ENCODE measurements at regions not wholly inside any gene's neighbourhood (a gene's known extent, or its start where the extent isn't known, plus 50 kb on each side); places are given as distances from the start of the nearest gene placed in this dataset.
"Not testable (repeated sequence)": the region's sequence is repeated elsewhere in the genome, so short reads cannot be mapped to it uniquely, and the experiment has no call there.

DNA sequence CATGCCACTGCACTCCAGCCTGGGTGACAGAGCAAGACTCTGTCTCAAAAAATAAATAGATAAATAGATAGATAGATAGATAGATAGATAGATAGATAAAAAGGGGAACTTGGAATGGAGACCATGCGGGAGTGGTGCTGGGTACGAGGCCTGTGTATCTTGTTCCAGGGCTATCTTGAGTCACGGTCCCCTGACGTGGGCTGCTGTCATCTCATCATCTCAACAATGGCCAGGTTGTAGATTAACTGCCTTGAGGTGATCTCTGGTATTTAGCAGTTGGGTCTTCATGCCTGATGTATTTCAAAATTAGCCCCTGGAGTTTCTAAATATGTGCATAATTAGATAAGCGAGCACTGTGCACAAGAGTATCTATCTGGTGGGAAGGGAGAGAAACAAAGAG lies 212.1 kb downstream of the CDRT15L2 start:
- in situ Hi-C loops (cut with HindIII; ENCODE audit: low pct_unique_long_range_greater_than_20kb, low sequenced_read_pairs): no loop called here
- DNase-seq (ENCODE audit: low read depth, low spot score): no peak

DNA sequence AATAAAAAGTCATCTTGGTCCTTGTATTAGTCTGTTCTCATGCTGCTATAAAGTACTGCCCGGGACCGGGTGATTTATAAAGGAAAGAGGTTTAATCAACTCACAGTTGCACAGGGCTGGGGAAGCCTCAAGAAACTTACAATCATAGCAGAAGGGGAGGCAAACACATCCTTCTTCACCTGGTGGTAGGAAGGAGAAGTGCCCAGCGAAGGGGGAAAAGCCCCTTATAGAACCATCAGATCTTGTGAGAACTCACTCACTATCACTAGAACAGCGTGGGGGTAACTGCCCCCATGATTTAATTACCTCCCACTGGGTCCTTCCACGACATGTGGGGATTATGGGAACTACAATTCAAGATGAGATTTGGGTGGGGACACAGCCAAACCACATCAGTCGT lies 215.0 kb downstream of the CDRT15L2 start:
- peak; percentile 10 for DNase-seq (ENCODE audit: low read depth, low spot score)
- in situ Hi-C loops (cut with HindIII; ENCODE audit: low pct_unique_long_range_greater_than_20kb, low sequenced_read_pairs): not testable (repeated sequence)

DNA sequence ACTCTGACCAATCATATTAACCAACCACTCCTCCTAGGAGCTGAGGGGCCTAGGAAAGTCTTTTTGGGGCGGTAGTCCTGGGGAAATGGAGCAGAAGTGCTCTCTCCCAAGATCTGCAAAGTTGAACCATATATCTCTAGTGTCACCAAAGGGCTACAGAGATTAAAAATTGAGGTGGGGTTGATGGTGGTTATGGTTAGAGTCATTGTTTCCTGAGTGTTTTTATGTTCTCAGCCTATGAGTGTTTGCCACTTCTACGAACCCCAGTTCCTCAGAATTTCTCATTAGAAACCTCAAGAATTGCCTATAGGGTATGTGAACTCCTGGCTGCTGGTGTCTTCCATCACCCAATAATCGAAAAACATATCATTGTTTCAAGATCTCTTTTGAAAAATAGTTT lies 217.8 kb downstream of the CDRT15L2 start:
- no peak for DNase-seq (ENCODE audit: low read depth, low spot score)
- in situ Hi-C loops (cut with HindIII; ENCODE audit: low pct_unique_long_range_greater_than_20kb, low sequenced_read_pairs): no loop called here

DNA sequence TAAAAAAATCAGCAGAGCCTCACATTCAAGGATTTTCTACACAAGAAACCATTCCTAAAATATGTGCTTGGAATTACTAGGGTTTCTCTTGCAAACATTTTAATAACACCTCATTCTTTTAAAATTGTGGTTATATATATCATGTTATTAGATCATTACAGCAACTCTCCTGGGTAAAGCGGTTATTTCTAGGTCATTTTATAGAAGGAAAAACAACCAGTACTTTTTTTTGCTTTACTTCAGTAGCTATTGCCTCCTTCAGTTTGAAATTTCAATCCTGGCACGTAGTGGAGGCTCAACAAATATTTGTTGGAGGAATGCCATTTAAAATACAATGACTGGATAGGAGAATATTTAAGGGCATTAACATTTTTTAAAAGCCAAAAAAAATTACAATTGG lies 220.6 kb downstream of the CDRT15L2 start:
- in situ Hi-C loops (cut with HindIII; ENCODE audit: low pct_unique_long_range_greater_than_20kb, low sequenced_read_pairs): no loop called here

DNA sequence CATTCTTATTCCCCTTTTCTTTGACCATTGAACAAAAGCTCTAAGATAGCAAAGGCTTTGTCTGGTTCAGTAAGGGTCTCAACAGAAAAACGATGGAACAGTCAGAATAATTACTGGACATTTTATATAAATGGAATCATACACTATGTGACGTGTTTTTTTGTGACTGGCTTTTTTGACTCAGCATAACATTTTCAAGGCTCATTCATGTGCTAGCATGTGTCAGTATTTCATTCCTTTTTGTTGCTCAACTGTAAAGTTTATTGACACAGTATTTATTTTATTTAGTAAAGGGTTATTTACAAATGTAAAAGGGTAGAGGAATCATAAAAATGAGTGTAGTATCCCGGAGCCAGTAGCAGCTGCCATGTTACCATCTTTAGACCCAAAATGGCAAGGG lies 226.2 kb downstream of the CDRT15L2 start:
- in situ Hi-C loops (cut with HindIII; ENCODE audit: low pct_unique_long_range_greater_than_20kb, low sequenced_read_pairs): no loop called here
- no peak for DNase-seq (ENCODE audit: low read depth, low spot score)

More for the DNA sequence above, 220.6 kb downstream of the CDRT15L2 start:
- DNase-seq (ENCODE audit: low read depth, low spot score): no peak

DNA sequence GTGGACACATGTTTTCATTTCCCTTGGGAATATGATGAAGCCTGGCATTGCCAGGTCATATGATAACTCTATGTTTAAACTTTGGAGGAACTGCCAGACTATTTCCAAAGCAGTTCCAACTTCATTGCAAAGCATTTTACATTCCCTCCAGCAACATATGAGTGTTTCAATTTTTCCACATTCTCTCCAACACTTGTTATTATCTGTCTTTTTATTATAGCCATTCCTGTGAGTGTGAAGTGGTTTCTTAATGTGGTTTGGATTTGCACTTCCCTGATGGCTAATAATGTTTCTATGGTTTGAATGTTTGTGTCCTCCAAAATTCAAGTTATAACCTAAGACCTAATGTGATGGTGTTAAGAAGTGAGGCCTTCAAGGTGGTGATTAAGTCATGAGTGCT lies 228.0 kb downstream of the CDRT15L2 start:
- in situ Hi-C loops (cut with HindIII; ENCODE audit: low pct_unique_long_range_greater_than_20kb, low sequenced_read_pairs); DNase-seq (ENCODE audit: low read depth, low spot score): not testable (repeated sequence)

DNA sequence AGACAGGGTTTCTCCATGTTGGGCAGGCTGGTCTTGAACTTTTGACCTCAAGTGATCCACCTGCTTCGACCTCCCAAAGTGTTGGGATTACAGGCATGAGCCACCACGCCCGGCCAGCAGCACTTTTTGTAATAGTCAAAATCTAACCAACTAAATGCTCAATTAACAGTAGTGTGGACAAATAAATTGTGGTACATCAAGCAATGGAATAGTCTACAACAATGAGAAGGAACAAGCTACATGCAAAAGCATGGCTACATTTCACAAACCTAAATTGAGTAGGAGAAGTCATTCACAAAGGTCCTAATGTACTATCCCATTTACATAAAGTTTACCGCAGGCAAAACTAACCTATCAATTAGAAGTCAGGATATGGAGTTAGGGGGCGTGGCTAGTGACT lies 227.4 kb downstream of the USP22 start:
- DNase-seq (ENCODE audit: low read depth, low spot score); in situ Hi-C loops (cut with HindIII; ENCODE audit: low pct_unique_long_range_greater_than_20kb, low sequenced_read_pairs): not testable (repeated sequence)

DNA sequence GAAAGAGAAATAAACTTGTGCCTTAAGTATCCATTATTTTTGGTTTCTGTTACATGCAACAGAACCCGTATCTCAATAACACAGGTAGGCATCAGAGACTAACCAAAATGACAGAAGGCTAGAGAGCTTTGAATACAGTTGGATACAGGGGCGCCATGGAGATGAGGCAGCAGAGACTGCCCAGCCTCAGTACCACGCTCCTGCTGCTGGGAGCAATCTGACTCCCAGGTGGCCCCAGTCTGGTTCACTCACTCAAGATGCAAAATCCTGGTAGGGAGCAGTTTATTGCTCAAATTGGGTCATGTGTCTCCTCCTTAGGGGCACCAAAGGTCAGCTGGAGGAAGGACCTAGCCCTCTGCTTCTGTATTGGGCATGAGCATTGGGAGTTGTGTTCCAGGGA lies 218.9 kb downstream of the USP22 start:
- in situ Hi-C loops (cut with HindIII; ENCODE audit: low pct_unique_long_range_greater_than_20kb, low sequenced_read_pairs): no loop called here
- no peak for DNase-seq (ENCODE audit: low read depth, low spot score)

DNA sequence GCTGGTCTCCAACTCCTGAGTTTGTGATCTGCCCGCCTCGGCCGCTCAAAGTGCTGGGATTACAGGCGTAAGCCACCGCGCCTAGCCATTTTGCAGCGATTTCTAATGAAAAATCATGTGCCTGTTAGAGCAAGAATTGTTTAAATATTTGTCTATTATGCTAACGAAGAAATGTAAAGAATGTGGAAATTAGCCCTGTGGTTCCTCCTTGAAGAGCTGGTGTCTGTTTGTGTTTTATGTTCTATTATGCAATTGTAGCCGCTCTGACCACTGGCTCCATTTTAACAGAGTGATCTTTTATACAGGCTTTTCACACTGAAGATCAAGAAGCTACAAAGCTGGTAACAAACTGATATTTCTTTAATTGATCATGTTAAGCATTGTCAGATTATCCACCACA lies 217.3 kb downstream of the USP22 start:
- in situ Hi-C loops (cut with HindIII; ENCODE audit: low pct_unique_long_range_greater_than_20kb, low sequenced_read_pairs): no loop called here
- no peak for DNase-seq (ENCODE audit: low read depth, low spot score)

DNA sequence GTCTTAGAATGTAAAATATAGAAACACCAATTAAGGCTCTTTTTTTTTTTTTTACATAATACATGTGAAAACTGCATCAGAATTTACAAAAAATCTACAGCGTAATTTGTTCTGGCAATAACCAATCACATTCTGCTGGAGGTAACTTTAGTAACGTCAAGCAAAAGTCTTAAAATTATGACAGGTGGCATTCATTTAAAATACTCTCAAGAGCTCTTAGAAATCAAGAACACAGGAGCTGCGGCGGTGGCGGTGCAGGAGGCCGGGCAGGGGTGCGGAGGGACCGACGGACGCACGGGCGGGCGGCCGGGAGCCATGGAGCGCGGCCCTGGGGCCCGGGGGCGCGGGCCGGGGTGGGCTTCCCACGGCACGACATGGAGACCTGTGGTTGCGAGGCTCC lies 202.4 kb downstream of the USP22 start:
- in situ Hi-C loops (cut with HindIII; ENCODE audit: low pct_unique_long_range_greater_than_20kb, low sequenced_read_pairs); DNase-seq (ENCODE audit: low read depth, low spot score): not testable (repeated sequence)

DNA sequence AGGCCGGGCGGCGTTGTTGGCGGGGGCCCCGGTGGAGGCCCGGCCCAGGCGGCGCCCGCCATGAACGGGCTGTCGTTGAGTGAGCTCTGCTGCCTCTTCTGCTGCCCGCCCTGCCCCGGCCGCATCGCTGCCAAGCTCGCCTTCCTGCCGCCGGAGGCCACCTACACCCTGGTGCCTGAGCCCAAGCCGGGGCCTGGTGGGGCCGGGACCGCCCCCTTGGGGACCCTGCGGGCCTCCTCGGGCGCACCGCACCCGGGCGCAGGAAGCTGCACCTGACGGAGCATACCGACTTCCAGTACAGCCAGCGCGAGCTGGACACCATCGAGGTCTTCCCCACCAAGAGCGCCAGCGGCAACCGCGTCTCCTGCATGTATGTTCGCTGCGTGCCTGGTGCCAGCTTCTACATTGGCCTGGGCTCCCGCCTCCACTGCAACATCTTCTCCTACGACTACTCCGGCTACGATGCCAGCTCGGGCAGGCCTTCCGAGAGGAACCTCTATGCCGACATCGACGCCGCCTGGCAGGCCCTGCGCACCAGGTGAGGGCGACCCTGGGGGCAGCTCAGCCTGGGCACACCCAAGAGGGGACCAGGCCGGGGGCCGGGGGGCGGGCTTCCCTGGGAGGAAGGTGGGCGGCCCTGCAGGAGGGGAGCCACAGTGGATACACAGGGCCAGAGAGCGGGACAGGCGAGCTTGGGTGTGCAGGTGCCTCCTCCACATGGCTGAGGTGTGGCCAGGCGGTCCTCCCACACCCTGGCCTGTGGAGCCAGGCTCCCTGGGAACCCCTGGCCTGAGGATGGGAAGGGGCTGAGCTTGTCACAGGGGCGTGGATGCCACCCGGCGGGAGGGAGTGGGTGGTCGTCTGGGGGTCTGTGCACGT lies 201.6 kb downstream of the USP22 start:
- in situ Hi-C loops (cut with HindIII; ENCODE audit: low pct_unique_long_range_greater_than_20kb, low sequenced_read_pairs); DNase-seq (ENCODE audit: low read depth, low spot score): not testable (repeated sequence)

DNA sequence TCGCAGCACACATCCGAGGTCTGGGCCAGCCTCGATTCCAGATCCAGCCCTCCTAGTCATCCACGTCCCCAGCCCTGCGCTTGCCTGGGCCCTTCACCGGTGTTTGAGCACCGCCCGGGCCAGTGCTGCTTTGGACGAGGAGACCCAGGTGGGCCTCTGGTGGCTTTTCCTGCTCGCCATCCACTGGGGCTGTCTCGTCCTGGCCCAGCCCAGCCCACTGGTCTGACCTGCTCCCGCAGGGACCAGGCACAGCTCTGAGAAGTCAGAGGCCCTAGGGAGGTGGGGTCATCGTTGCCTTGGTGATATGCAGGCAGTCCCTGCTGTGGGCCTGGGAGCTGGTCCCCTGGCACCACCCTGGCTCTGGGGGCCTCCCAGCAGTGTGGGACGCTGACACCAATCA lies 200.8 kb downstream of the USP22 start:
- in situ Hi-C loops (cut with HindIII; ENCODE audit: low pct_unique_long_range_greater_than_20kb, low sequenced_read_pairs); DNase-seq (ENCODE audit: low read depth, low spot score): not testable (repeated sequence)

DNA sequence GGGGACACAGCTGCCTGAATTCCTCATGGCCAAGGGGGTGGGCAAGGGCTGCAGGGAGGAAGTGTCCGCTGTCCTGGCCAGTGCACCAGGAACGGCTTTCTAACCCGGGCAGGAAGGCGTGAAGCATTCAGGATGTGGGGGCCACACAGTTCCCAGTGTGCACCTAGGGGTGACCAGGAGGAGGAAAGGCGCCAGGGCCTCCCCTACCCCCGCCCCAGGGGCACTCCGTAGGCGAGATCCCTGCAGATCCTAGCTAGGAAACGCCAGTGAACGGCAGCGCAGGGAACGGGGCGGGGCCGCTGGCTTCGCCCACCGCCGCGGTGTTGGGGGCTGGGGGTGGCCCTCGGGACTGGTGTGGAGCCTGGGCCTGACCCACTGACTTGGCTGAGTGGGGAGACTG lies 199.6 kb downstream of the USP22 start:
- in situ Hi-C loops (cut with HindIII; ENCODE audit: low pct_unique_long_range_greater_than_20kb, low sequenced_read_pairs); DNase-seq (ENCODE audit: low read depth, low spot score): not testable (repeated sequence)

DNA sequence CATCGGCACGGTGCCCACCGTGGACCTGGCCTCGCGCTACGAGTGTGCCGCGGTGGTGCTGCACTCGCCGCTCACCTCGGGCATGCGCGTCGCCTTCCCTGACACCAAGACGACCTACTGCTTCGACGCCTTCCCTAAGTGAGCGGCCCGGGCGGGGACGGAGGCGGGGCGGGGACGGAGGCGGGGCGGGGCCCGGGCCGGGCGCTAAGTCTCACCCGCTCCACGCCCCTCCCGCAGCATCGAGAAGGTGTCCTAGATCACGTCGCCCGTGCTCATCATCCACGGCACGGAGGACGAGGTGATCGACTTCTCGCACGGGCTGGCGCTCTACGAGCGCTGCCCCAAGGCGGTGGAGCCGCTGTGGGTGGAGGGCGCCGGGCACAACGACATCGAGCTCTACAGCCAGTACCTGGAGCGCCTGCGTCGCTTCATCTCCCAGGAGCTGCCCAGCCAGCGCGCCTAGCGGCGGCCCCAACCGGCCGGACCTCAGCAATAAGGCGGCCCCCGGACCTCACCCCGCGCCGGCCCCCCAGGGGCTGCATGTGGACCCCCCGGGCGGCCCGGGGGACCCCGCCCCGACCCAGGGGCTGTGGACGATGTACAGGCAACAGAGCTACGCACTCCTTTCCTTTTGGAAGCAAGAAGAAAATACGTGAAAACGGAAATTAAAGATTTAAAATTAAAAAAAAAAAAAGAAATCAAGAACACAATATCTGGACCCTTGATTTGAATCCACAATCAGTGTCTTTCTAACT lies 198.8 kb downstream of the USP22 start:
- DNase-seq (ENCODE audit: low read depth, low spot score); in situ Hi-C loops (cut with HindIII; ENCODE audit: low pct_unique_long_range_greater_than_20kb, low sequenced_read_pairs): not testable (repeated sequence)

DNA sequence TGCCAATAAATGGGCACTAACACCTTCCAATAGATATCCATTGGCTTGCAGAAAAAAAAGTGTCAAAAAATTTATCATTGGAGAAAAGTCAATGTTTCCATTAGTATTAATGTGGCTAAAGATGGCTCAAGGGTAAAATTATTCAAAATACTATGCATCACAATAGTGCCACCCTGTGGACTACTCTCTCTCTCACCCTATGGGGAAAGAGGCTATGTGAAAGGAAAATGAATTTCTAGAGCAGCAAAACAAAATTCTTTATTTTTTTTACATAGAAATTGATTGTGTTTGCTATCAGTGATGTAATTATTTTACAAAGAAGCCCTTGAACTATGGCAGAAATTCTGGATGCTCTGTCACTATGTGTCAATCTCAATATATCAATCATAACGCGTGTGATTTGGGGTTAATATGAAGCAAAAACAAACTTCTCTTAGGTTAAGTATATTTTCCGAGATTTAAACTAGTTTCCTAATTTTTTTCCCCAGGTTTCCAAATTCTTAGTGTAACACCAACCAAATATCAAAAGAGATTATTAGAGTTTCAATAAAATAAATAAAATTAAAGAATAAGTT lies 193.9 kb downstream of the USP22 start:
- in situ Hi-C loops (cut with HindIII; ENCODE audit: low pct_unique_long_range_greater_than_20kb, low sequenced_read_pairs); DNase-seq (ENCODE audit: low read depth, low spot score): not testable (repeated sequence)

DNA sequence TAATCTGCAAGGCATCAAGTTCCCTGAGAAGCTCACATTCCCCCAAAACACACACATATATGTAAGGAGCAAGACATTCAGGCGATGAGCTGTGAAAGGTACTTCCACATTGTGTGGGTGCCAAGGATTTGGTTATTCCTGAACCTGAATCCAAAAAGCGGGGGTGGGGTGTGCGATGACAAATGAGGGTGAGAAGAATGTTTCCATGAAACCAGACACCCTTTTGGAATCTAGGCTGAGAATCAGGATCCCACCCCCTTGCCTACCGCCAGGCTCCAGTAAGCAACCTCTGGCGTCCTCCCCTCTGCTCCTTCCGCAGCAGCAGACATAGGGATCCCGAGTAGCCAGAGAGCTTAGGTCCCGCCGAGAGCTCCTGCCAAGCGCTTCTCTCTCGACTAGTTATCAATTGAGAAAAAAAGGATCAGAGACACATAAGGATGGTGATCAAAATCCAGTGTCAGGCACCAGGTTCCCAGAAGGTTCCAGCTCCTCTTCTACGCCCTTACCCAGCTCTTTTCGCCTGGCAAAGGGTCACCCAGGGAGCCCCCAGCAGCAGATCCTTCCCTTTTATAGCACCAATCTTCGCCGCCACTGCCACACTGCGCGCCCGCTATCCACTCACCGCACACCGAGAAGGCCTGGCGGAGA lies 191.1 kb downstream of the USP22 start:
- DNase-seq (ENCODE audit: low read depth, low spot score); in situ Hi-C loops (cut with HindIII; ENCODE audit: low pct_unique_long_range_greater_than_20kb, low sequenced_read_pairs): not testable (repeated sequence)

DNA sequence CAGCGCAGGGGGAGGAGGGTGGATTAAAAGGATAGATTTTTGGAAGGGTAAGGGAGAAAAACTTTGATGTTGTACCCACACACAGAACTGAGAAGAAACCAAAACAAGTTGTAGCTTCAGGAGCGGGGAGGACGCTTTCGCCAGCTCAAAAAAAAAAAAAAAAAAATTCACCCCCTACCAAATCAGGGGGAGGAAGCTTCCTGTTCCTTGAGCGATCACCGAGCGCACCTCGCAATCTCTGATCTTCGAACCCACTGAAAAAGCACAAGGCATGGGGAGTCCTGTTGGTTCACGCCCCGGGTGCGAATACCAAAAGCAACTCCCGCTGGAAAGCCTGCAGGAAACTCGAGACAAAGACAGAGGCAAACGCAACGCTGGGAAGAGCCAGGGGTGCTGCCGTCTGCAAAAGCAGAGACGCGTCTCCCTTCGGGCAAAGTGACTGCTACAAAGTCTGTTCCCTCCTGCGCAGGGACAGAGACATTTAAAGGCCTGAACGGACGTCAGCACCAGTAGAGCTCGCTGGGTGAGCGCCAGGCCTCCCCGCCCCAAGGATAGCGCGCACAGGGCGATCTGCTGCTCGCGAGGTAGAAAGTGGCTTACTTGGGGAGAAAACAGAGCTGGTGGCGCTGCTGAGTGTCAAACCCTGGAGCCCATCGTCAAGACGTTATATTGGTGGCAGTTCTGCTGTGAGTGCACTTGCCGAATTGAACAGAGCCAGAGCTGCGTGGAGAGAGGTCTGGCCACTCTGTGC lies 190.4 kb downstream of the USP22 start:
- DNase-seq (ENCODE audit: low read depth, low spot score): no peak
- in situ Hi-C loops (cut with HindIII; ENCODE audit: low pct_unique_long_range_greater_than_20kb, low sequenced_read_pairs): no loop called here
